Cardiac muscle cell (in vitro differentiated cells and primary cell): ENCODE measurements at regions not wholly inside any gene's neighbourhood (a gene's known extent, or its start where the extent isn't known, plus 50 kb on each side); places are given as distances from the start of the nearest gene placed in this dataset.

Experiments
- DNase-seq, 2 donors: peaks; one replicate each; pipeline versions ENCODE4 v3.0.0 to v3.0.0-alpha.2; 2010 to 2017; ENCODE audit warnings: low read depth in 1 of 2, low spot score in 1 of 2
- H3K27ac ChIP-seq: fragments of 200-600 bp; sonication (generic); 2 replicates; pipeline ENCODE4 v1.5.1; 2016
- H3K27me3 ChIP-seq: fragments of 200-600 bp; sonication (generic); 2 replicates; pipeline ENCODE4 v1.6.0; 2016; ENCODE audit warnings: control low read depth
- H3K36me3 ChIP-seq: fragments of 200-600 bp; sonication (generic); 2 replicates; pipeline ENCODE4 v1.5.1; 2016; ENCODE audit warnings: control low read depth
- H3K4me1 ChIP-seq: fragments of 200-600 bp; sonication (generic); 2 replicates; pipeline ENCODE4 v1.8.1; 2017; ENCODE audit warnings: low read depth, mild to moderate bottlenecking, mixed run types
- H3K4me3 ChIP-seq: fragments of 200-600 bp; sonication (generic); 2 replicates; pipeline ENCODE4 v1.5.1; 2016; ENCODE audit warnings: mild to moderate bottlenecking
- H3K9me3 ChIP-seq: fragments of 200-600 bp; sonication (generic); 2 replicates; pipeline ENCODE4 v1.5.1; 2017; ENCODE audit warnings: low read depth, mild to moderate bottlenecking, control low read depth
- TF ChIP-seq, protein P1 (sequence below): IDR thresholded peaks from 2 replicates; pipeline ENCODE4 v1.5.1; 2012; ENCODE audit warnings: low read depth, mild to moderate bottlenecking, low read length

GRCh38 chr11:16685914-16686313 is 52.5 kb upstream of the C11orf58 start:
- TF ChIP-seq, protein P1, sequence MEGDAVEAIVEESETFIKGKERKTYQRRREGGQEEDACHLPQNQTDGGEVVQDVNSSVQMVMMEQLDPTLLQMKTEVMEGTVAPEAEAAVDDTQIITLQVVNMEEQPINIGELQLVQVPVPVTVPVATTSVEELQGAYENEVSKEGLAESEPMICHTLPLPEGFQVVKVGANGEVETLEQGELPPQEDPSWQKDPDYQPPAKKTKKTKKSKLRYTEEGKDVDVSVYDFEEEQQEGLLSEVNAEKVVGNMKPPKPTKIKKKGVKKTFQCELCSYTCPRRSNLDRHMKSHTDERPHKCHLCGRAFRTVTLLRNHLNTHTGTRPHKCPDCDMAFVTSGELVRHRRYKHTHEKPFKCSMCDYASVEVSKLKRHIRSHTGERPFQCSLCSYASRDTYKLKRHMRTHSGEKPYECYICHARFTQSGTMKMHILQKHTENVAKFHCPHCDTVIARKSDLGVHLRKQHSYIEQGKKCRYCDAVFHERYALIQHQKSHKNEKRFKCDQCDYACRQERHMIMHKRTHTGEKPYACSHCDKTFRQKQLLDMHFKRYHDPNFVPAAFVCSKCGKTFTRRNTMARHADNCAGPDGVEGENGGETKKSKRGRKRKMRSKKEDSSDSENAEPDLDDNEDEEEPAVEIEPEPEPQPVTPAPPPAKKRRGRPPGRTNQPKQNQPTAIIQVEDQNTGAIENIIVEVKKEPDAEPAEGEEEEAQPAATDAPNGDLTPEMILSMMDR, result no peak
- H3K4me3 ChIP-seq, result no peak overlapping the region
- no peak for DNase-seq
- peaks cover 3% of the 10 kb centered on the region for H3K27me3 ChIP-seq
- H3K9me3 ChIP-seq, result no peaks in the 10 kb centered on the region
- no peak overlapping the region for H3K27ac ChIP-seq
- no peaks in the 10 kb centered on the region for H3K36me3 ChIP-seq
- peaks cover 9% of the 10 kb centered on the region for H3K4me1 ChIP-seq

DNA sequence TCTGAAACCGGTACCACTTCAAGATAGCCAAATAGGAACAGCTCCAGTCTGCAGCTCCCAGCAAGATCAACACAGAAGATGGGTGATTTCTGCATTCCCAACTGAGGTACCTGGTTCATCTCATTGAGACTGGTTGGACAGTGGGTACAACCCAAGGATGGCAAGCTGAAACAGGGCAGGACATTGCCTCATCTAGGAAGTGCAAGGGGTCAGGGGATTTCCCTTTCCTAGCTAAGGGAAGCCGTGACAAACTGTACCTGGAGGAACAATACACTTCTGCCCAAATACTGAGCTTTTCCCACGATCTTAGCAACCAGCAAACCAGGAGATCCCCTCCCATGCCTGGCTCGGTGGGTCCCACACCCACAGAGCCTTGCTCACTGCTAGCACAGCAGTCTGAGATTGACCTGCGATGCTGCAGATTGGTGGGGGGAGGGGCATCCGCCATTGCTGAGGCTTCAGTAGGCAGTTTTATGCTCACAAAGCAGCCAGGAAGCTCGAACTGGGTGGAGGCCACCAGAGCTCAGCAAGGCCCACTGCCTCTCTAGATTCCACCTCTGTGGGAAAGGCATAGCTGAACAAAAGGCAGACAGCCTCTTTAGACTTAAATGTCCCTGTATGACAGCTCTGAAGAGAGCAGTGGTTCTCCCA is 59.9 kb upstream of the C11orf58 start:
- Histone ChIP-seq H3K9me3 (no peaks in the 10 kb centered on the region), H3K27ac (no peak overlapping the region), H3K36me3 (no peaks in the 10 kb centered on the region), H3K4me3 (no peak overlapping the region), H3K4me1 (no peaks in the 10 kb centered on the region), H3K27me3 (no peaks in the 10 kb centered on the region)
- DNase-seq, result no peak
- TF ChIP-seq, protein P1, result no peak

DNA sequence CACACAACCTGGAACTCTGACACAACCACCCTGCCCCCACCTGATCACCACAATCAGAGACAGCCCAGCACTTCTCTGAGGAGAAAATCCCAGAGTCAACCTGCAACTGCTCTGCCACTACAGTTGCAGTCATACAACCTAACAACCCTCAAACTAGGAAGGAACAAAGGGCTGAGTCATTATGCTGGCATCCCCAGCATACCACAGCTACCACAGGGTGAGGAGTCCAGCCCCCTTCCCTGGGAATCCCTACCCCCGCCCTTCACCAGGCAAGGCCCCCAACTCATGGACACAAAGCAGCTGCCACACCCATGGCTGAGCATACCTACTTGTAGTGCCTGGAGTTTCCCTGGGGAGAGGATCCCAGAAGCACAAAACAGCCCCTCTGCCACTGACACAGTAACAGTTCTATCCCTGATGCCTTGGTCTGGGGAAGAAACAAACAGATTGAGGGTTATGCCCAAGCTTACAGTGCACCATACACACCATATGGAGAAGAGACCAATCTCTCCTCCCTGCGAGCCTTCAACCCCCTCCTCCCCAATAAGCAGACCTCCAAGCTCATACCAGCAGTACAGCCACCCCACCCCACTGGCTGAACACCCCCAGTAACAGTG is 68.5 kb upstream of the C11orf58 start:
- DNase-seq, result peak in 1 of 2 donors; percentile 15
- Histone ChIP-seq H3K4me1 (no peaks in the 10 kb centered on the region), H3K27me3 (no peaks in the 10 kb centered on the region), H3K9me3 (no peaks in the 10 kb centered on the region), H3K27ac (no peak overlapping the region), H3K4me3 (no peak overlapping the region), H3K36me3 (no peaks in the 10 kb centered on the region)
- TF ChIP-seq, protein P1, result no peak

DNA sequence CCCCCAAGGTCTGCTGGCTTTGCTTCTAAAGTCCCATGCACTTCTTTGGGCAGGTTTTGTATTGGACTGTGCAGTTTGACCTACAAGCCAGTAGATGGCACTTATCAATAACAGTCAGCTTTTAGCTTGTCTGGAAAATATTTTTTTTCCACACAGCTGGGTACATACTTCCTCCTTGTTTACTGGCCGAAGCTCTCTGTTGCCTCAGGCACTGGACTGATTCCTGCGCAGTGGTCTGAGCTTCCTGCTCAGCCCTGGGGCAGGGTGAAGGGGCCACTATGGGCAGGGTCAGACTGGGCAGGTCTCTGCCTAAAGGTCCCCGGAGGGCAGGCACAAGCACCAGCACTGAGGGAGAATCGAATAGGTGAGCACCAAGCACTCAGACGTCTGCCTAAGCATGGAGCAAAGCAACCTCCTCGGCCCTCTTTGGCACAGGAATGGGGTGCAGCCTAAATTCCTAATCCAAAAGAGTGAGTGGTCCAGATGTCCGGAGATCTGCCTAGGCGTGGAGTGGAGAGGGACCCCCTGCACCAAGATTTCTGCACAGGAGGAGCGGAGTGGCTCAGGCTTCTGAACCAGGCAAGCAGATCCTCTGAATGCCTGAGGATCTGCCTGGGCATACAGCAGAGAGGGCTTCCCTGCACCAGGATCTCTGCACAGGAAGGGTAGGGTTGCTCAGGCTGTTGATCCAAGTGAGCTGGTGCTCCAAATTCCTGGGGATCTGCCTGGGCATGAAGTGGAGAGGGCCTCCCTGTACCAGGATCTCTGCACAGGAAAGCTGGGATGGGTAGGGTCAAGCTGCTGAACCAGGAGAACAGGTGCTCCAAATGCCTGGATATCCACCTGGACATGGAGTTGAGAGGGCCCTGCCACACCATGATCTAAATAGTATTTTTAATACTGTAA is 105.9 kb upstream of the C11orf58 start:
- peak; percentile 25 to 33 for DNase-seq
- Histone ChIP-seq H3K27ac (no peak overlapping the region), H3K27me3 (no peaks in the 10 kb centered on the region), H3K9me3 (no peaks in the 10 kb centered on the region), H3K4me3 (no peak overlapping the region), H3K4me1 (no peaks in the 10 kb centered on the region), H3K36me3 (no peaks in the 10 kb centered on the region)
- TF ChIP-seq, protein P1, result peak; percentile 44

GRCh38 chr11:16630651-16631050 is 107.8 kb upstream of the C11orf58 start:
- DNase-seq, result no peak
- no peaks in the 10 kb centered on the region for H3K4me1 ChIP-seq
- no peaks in the 10 kb centered on the region for H3K9me3 ChIP-seq
- no peaks in the 10 kb centered on the region for H3K36me3 ChIP-seq
- H3K4me3 ChIP-seq, result no peak overlapping the region
- no peak overlapping the region for H3K27ac ChIP-seq
- no peaks in the 10 kb centered on the region for H3K27me3 ChIP-seq
- TF ChIP-seq, protein P1, result no peak
